ENCODE measurements at regions not wholly inside any gene's neighbourhood (a gene's known extent, or its start where the extent isn't known, plus 50 kb on each side); places are given as distances from the start of the nearest gene placed in this dataset.

DNA sequence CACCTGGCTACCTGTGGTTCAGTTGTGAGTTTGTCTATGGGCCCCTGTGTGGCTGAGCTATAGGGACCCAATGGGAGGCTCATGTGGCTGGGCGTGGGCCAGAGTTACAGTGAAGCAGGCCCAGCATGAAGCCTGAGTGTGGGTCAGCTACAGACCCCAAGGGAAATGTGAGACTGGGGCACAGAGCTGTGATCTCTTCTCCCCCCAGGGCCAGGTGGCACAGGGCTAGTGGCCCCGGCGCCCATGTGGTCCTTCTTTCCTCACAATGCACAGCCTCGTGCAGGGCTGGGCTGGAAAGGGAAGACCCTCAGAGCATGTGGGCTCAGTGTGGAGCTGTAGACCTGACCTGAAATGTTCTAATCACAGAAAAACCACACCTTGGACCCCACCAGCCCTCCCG lies 71.6 kb upstream of the NECTIN1 start:
- TF ChIP-seq, protein P1, sequence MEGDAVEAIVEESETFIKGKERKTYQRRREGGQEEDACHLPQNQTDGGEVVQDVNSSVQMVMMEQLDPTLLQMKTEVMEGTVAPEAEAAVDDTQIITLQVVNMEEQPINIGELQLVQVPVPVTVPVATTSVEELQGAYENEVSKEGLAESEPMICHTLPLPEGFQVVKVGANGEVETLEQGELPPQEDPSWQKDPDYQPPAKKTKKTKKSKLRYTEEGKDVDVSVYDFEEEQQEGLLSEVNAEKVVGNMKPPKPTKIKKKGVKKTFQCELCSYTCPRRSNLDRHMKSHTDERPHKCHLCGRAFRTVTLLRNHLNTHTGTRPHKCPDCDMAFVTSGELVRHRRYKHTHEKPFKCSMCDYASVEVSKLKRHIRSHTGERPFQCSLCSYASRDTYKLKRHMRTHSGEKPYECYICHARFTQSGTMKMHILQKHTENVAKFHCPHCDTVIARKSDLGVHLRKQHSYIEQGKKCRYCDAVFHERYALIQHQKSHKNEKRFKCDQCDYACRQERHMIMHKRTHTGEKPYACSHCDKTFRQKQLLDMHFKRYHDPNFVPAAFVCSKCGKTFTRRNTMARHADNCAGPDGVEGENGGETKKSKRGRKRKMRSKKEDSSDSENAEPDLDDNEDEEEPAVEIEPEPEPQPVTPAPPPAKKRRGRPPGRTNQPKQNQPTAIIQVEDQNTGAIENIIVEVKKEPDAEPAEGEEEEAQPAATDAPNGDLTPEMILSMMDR (conservative IDR thresholded peaks at IDR 0.05; ENCODE audit: low read depth, low read length), result no peak
- TF ChIP-seq MAZ (IDR thresholded peaks at IDR 0.05; ENCODE audit: borderline replicate concordance, low read depth, low read length), result no peak
- TF ChIP-seq BHLHE40 (IDR thresholded peaks at IDR 0.05; ENCODE audit: low read depth, low read length), result no peak
- TF ChIP-seq CEBPB (IDR thresholded peaks at IDR 0.05; ENCODE audit: low read depth, low read length), result no peak
- TF ChIP-seq MAFK (IDR thresholded peaks at IDR 0.05; ENCODE audit: low read depth, low read length), result no peak
- TF ChIP-seq SMC3 (IDR thresholded peaks at IDR 0.05; ENCODE audit: low read depth, low read length), result no peak
- TF ChIP-seq RCOR1 (IDR thresholded peaks at IDR 0.05; ENCODE audit: insufficient replicate concordance, low read length), result no peak
- no peak for TF ChIP-seq POLR2A (IDR thresholded peaks at IDR 0.05; ENCODE audit: low read depth, low read length)
- TF ChIP-seq, protein P2, sequence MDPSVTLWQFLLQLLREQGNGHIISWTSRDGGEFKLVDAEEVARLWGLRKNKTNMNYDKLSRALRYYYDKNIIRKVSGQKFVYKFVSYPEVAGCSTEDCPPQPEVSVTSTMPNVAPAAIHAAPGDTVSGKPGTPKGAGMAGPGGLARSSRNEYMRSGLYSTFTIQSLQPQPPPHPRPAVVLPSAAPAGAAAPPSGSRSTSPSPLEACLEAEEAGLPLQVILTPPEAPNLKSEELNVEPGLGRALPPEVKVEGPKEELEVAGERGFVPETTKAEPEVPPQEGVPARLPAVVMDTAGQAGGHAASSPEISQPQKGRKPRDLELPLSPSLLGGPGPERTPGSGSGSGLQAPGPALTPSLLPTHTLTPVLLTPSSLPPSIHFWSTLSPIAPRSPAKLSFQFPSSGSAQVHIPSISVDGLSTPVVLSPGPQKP (IDR thresholded peaks at IDR 0.05; ENCODE audit: borderline replicate concordance, low read depth, low read length), result no peak
- no peak for TF ChIP-seq CHD1 (IDR thresholded peaks at IDR 0.05; ENCODE audit: low read depth, low read length)
- TF ChIP-seq RAD21 (IDR thresholded peaks at IDR 0.05; ENCODE audit: low read length), result no peak
- TF ChIP-seq MXI1 (IDR thresholded peaks at IDR 0.05; ENCODE audit: borderline replicate concordance, low read depth, low read length), result no peak
- TF ChIP-seq, protein P3, sequence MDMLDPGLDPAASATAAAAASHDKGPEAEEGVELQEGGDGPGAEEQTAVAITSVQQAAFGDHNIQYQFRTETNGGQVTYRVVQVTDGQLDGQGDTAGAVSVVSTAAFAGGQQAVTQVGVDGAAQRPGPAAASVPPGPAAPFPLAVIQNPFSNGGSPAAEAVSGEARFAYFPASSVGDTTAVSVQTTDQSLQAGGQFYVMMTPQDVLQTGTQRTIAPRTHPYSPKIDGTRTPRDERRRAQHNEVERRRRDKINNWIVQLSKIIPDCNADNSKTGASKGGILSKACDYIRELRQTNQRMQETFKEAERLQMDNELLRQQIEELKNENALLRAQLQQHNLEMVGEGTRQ (IDR thresholded peaks at IDR 0.05; ENCODE audit: low read depth, low read length), result no peak
- TF ChIP-seq NFE2L2 (IDR thresholded peaks at IDR 0.05; ENCODE audit: low read depth, low read length), result no peak
- no peak for TF ChIP-seq RFX5 (IDR thresholded peaks at IDR 0.05; ENCODE audit: low read depth, low read length)
- TF ChIP-seq FOS (IDR thresholded peaks at IDR 0.05; ENCODE audit: low read depth, low read length), result no peak
- Histone ChIP-seq H4K8ac (ENCODE audit: low read depth in 2 of 2, low read length in 2 of 2) (no peak overlapping the region), H4K91ac (ENCODE audit: insufficient read depth, low read depth, low read length) (no peak overlapping the region), H4K20me1 (ENCODE audit: insufficient read depth, low read length) (no peaks in the 10 kb centered on the region; the same call in 1 of the 2 replicates), H3K27ac (ENCODE audit: insufficient read depth, low read length) (no peak overlapping the region), H2BK20ac (ENCODE audit: low read depth, low read length) (no peak overlapping the region), H3K27me3 (ENCODE audit: control insufficient read depth, insufficient read depth, low read length) (peaks cover 28% of the 10 kb centered on the region), H3K9me3 (ENCODE audit: control insufficient read depth, insufficient read depth, low read length) (no peaks in the 10 kb centered on the region), H3K79me1 (ENCODE audit: low read depth in 1 of 2, low read length in 2 of 2) (no peaks in the 10 kb centered on the region), H4K5ac (ENCODE audit: low read depth, low read length) (no peak overlapping the region), H3K4ac (ENCODE audit: low read depth, low read length) (no peak overlapping the region), H3K4me3 (ENCODE audit: insufficient read depth, low read depth, low read length) (no peak overlapping the region), H2AK9ac (replicated peaks; ENCODE audit: low read depth, low read length, poor library complexity) (no peak overlapping the region), H2AFZ (replicated peaks; ENCODE audit: low read length, poor library complexity) (no peak overlapping the region), H2BK120ac (ENCODE audit: low read depth, low read length) (no peak overlapping the region), H3K36me3 (ENCODE audit: control insufficient read depth, insufficient read depth, low read length) (no peaks in the 10 kb centered on the region), H3K18ac (ENCODE audit: low read depth, low read length) (no peak overlapping the region), H3K56ac (ENCODE audit: extremely low read depth, insufficient read depth, low read length) (no peak overlapping the region), H3K14ac (replicated peaks; ENCODE audit: low read depth, low read length) (no peak overlapping the region), H2AK5ac (ENCODE audit: low read depth, low read length) (no peak overlapping the region), H3K4me2 (ENCODE audit: low read depth, low read length) (no peak overlapping the region), H2BK5ac (ENCODE audit: low read depth, low read length, poor library complexity, severe bottlenecking) (no peak overlapping the region), H3K9me1 (ENCODE audit: insufficient read depth, low read length) (no peaks in the 10 kb centered on the region), H3K23ac (ENCODE audit: low read depth, low read length) (no peak overlapping the region), H3K9ac (ENCODE audit: low read depth, low read length) (no peak overlapping the region), H2BK15ac (ENCODE audit: low read depth, low read length) (no peak overlapping the region), H3K4me1 (ENCODE audit: control insufficient read depth, insufficient read depth, low read length) (no peaks in the 10 kb centered on the region)
- WGBS, 2 experiments (ENCODE audit: extremely low coverage in 2 of 2, insufficient read length in 1 of 2), result 83% methylated on average over 1 of the region's 5 CpGs; no CpG with 5 or more reads in 1 of the 2 experiments
- in situ Hi-C loops (cut with MboI; ENCODE audit: low sequenced_read_pairs), result no loop called here
- dilution Hi-C loops (cut with HindIII; ENCODE audit: low sequenced_read_pairs, unreplicated experiment), result no loop called here
- intact Hi-C loops (cut with micrococcal nuclease), result no loop called here
- ChIA-PET CTCF (no interaction called here), POLR2A (ENCODE audit: unreplicated experiment) (no interaction called here)
- ATAC-seq (ENCODE audit: low read depth) (no peak), DNase-seq (no peak)
- BruUV-seq (replicated peaks), result no TSS peak

Measured in IMR-90 (cell line).